ENCODE measurements at regions not wholly inside any gene's neighbourhood (a gene's known extent, or its start where the extent isn't known, plus 50 kb on each side); places are given as distances from the start of the nearest gene placed in this dataset.

- H3K4me3 ChIP-seq (ENCODE audit: low read length in 2 of 2): no peak overlapping the region
- no CpG with 5 or more reads among the region's 1 CpG for WGBS, 2 donors (ENCODE audit: extremely low coverage in 2 of 2, insufficient read length in 2 of 2, insufficient replicate concordance in 1 of 2)
Measured at GRCh38 chr9:87108661-87109060, 161.4 kb upstream of the GAS1 start.

GRCh38 chr9:87109231-87109631 lies 161.9 kb upstream of the GAS1 start:
- Histone ChIP-seq H2BK120ac (ENCODE audit: low read depth, low read length) (no peak overlapping the region), H3K27ac (replicated peaks; ENCODE audit: low read length) (no peak overlapping the region), H2AK5ac (ENCODE audit: low read depth, low read length) (no peak overlapping the region), H2BK5ac (ENCODE audit: low read length) (no peak overlapping the region), H3K14ac (ENCODE audit: low read length) (no peak overlapping the region), H3K23ac (ENCODE audit: low read depth, low read length, poor library complexity) (no peak overlapping the region), H3K4ac (ENCODE audit: low read length) (no peak overlapping the region), H2AFZ (ENCODE audit: low read length) (no peak overlapping the region), H3K4me2 (ENCODE audit: insufficient read depth, low read length, poor library complexity, severe bottlenecking) (no peak overlapping the region), H4K91ac (ENCODE audit: low read depth, low read length, poor library complexity) (no peak overlapping the region), H3K4me3 (ENCODE audit: low read length in 2 of 2) (no peak overlapping the region), H3K36me3 (replicated peaks in 1 of 2; ENCODE audit: control insufficient read depth in 2 of 2, insufficient read depth in 2 of 2, low read length in 2 of 2) (no peaks in the 10 kb centered on the region), H2BK15ac (ENCODE audit: low read length) (no peak overlapping the region), H3K9ac (ENCODE audit: low read depth, low read length, poor library complexity) (no peak overlapping the region), H3K79me1 (ENCODE audit: low read depth, low read length) (no peaks in the 10 kb centered on the region), H3K18ac (ENCODE audit: low read length) (no peak overlapping the region), H2BK12ac (ENCODE audit: low read length) (no peak overlapping the region), H4K8ac (ENCODE audit: low read depth, low read length) (no peak overlapping the region), H3K27me3 (ENCODE audit: control insufficient read depth in 3 of 3, insufficient read depth in 3 of 3, low read depth in 1 of 3, low read length in 3 of 3) (no peaks in the 10 kb centered on the region), H3K4me1 (ENCODE audit: control insufficient read depth in 2 of 2, insufficient read depth in 1 of 2, low read depth in 1 of 2, low read length in 2 of 2) (peaks cover 0 to 1% of the 10 kb centered on the region in 2 donors), H3K9me3 (replicated peaks in 1 of 2; ENCODE audit: control insufficient read depth in 2 of 2, insufficient read depth in 1 of 2, low read depth in 1 of 2, low read length in 2 of 2) (no peaks in the 10 kb centered on the region)
- no peak for DNase-seq (ENCODE audit: low spot score)
- no CpG with 5 or more reads among the region's 2 CpGs for WGBS, 2 donors (ENCODE audit: extremely low coverage in 2 of 2, insufficient read length in 2 of 2, insufficient replicate concordance in 1 of 2)

More at GRCh38 chr9:87108661-87109060, 161.4 kb upstream of the GAS1 start:
- H3K27me3 ChIP-seq (ENCODE audit: control insufficient read depth in 3 of 3, insufficient read depth in 3 of 3, low read depth in 1 of 3, low read length in 3 of 3): no peaks in the 10 kb centered on the region
- no peak overlapping the region for H2BK120ac ChIP-seq (ENCODE audit: low read depth, low read length)
- no peak overlapping the region for H3K4ac ChIP-seq (ENCODE audit: low read length)
- H2BK5ac ChIP-seq (ENCODE audit: low read length): no peak overlapping the region
- no peak overlapping the region for H2BK15ac ChIP-seq (ENCODE audit: low read length)
- no peak overlapping the region for H2BK12ac ChIP-seq (ENCODE audit: low read length)
- H3K4me2 ChIP-seq (ENCODE audit: insufficient read depth, low read length, poor library complexity, severe bottlenecking): no peak overlapping the region
- no peak overlapping the region for H2AFZ ChIP-seq (ENCODE audit: low read length)
- no peak overlapping the region for H3K9ac ChIP-seq (ENCODE audit: low read depth, low read length, poor library complexity)
- H3K14ac ChIP-seq (ENCODE audit: low read length): no peak overlapping the region
- H4K91ac ChIP-seq (ENCODE audit: low read depth, low read length, poor library complexity): no peak overlapping the region
- H2AK5ac ChIP-seq (ENCODE audit: low read depth, low read length): no peak overlapping the region
- H3K4me1 ChIP-seq (ENCODE audit: control insufficient read depth in 2 of 2, insufficient read depth in 1 of 2, low read depth in 1 of 2, low read length in 2 of 2): peaks cover 0 to 1% of the 10 kb centered on the region in 2 donors
- H3K23ac ChIP-seq (ENCODE audit: low read depth, low read length, poor library complexity): no peak overlapping the region
- H3K18ac ChIP-seq (ENCODE audit: low read length): no peak overlapping the region
- no peak overlapping the region for H3K27ac ChIP-seq (replicated peaks; ENCODE audit: low read length)
- no peaks in the 10 kb centered on the region for H3K9me3 ChIP-seq (replicated peaks in 1 of 2; ENCODE audit: control insufficient read depth in 2 of 2, insufficient read depth in 1 of 2, low read depth in 1 of 2, low read length in 2 of 2)
- H4K8ac ChIP-seq (ENCODE audit: low read depth, low read length): no peak overlapping the region
- H3K36me3 ChIP-seq (replicated peaks in 1 of 2; ENCODE audit: control insufficient read depth in 2 of 2, insufficient read depth in 2 of 2, low read length in 2 of 2): no peaks in the 10 kb centered on the region
- H3K79me1 ChIP-seq (ENCODE audit: low read depth, low read length): no peaks in the 10 kb centered on the region
- DNase-seq (ENCODE audit: low spot score): no peak

- Histone ChIP-seq H2BK120ac (ENCODE audit: low read depth, low read length) (no peak overlapping the region), H2AK5ac (ENCODE audit: low read depth, low read length) (no peak overlapping the region), H3K9me3 (replicated peaks in 1 of 2; ENCODE audit: control insufficient read depth in 2 of 2, insufficient read depth in 1 of 2, low read depth in 1 of 2, low read length in 2 of 2) (no peaks in the 10 kb centered on the region), H2BK15ac (ENCODE audit: low read length) (no peak overlapping the region), H4K8ac (ENCODE audit: low read depth, low read length) (no peak overlapping the region), H2BK12ac (ENCODE audit: low read length) (no peak overlapping the region), H3K4me3 (ENCODE audit: low read length in 2 of 2) (no peak overlapping the region), H3K36me3 (replicated peaks in 1 of 2; ENCODE audit: control insufficient read depth in 2 of 2, insufficient read depth in 2 of 2, low read length in 2 of 2) (no peaks in the 10 kb centered on the region), H3K4ac (ENCODE audit: low read length) (no peak overlapping the region), H3K27me3 (ENCODE audit: control insufficient read depth in 3 of 3, insufficient read depth in 3 of 3, low read depth in 1 of 3, low read length in 3 of 3) (no peaks in the 10 kb centered on the region), H3K18ac (ENCODE audit: low read length) (no peak overlapping the region), H3K14ac (ENCODE audit: low read length) (no peak overlapping the region), H3K27ac (replicated peaks; ENCODE audit: low read length) (no peak overlapping the region), H2BK5ac (ENCODE audit: low read length) (no peak overlapping the region), H3K79me1 (ENCODE audit: low read depth, low read length) (no peaks in the 10 kb centered on the region), H3K4me2 (ENCODE audit: insufficient read depth, low read length, poor library complexity, severe bottlenecking) (no peak overlapping the region), H4K91ac (ENCODE audit: low read depth, low read length, poor library complexity) (no peak overlapping the region), H2AFZ (ENCODE audit: low read length) (no peak overlapping the region), H3K4me1 (ENCODE audit: control insufficient read depth in 2 of 2, insufficient read depth in 1 of 2, low read depth in 1 of 2, low read length in 2 of 2) (peaks cover 0 to 1% of the 10 kb centered on the region in 2 donors), H3K23ac (ENCODE audit: low read depth, low read length, poor library complexity) (no peak overlapping the region), H3K9ac (ENCODE audit: low read depth, low read length, poor library complexity) (no peak overlapping the region)
- no peak for DNase-seq (ENCODE audit: low spot score)
Measured at GRCh38 chr9:87109851-87110250, 162.5 kb upstream of the GAS1 start.

- Histone ChIP-seq H3K4me3 (ENCODE audit: low read length in 2 of 2) (no peak overlapping the region), H2BK5ac (ENCODE audit: low read length) (no peak overlapping the region), H3K27me3 (ENCODE audit: control insufficient read depth in 3 of 3, insufficient read depth in 3 of 3, low read depth in 1 of 3, low read length in 3 of 3) (no peaks in the 10 kb centered on the region), H3K36me3 (replicated peaks in 1 of 2; ENCODE audit: control insufficient read depth in 2 of 2, insufficient read depth in 2 of 2, low read length in 2 of 2) (no peaks in the 10 kb centered on the region), H3K4me1 (ENCODE audit: control insufficient read depth in 2 of 2, insufficient read depth in 1 of 2, low read depth in 1 of 2, low read length in 2 of 2) (peaks cover 0 to 1% of the 10 kb centered on the region in 2 donors), H3K4ac (ENCODE audit: low read length) (no peak overlapping the region), H2AK5ac (ENCODE audit: low read depth, low read length) (no peak overlapping the region), H3K79me1 (ENCODE audit: low read depth, low read length) (no peaks in the 10 kb centered on the region), H3K23ac (ENCODE audit: low read depth, low read length, poor library complexity) (no peak overlapping the region), H3K27ac (replicated peaks; ENCODE audit: low read length) (no peak overlapping the region), H2BK12ac (ENCODE audit: low read length) (no peak overlapping the region), H4K91ac (ENCODE audit: low read depth, low read length, poor library complexity) (no peak overlapping the region), H3K9me3 (replicated peaks in 1 of 2; ENCODE audit: control insufficient read depth in 2 of 2, insufficient read depth in 1 of 2, low read depth in 1 of 2, low read length in 2 of 2) (no peaks in the 10 kb centered on the region), H3K18ac (ENCODE audit: low read length) (no peak overlapping the region), H3K14ac (ENCODE audit: low read length) (no peak overlapping the region), H2BK15ac (ENCODE audit: low read length) (no peak overlapping the region), H2AFZ (ENCODE audit: low read length) (no peak overlapping the region), H4K8ac (ENCODE audit: low read depth, low read length) (no peak overlapping the region), H2BK120ac (ENCODE audit: low read depth, low read length) (no peak overlapping the region), H3K9ac (ENCODE audit: low read depth, low read length, poor library complexity) (no peak overlapping the region), H3K4me2 (ENCODE audit: insufficient read depth, low read length, poor library complexity, severe bottlenecking) (no peak overlapping the region)
- WGBS, 2 donors (ENCODE audit: extremely low coverage in 2 of 2, insufficient read length in 2 of 2, insufficient replicate concordance in 1 of 2): no CpG with 5 or more reads among the region's 7 CpGs
- no peak for DNase-seq (ENCODE audit: low spot score)
Measured at GRCh38 chr9:87111010-87111409, 163.7 kb upstream of the GAS1 start.

Measured in neuronal stem cell (in vitro differentiated cells).